Medulla oblongata (tissue), 1 donor: ENCODE measurements at regions not wholly inside any gene's neighbourhood (a gene's known extent, or its start where the extent isn't known, plus 50 kb on each side); places are given as distances from the start of the nearest gene placed in this dataset.
"Not testable (repeated sequence)": the region's sequence is repeated elsewhere in the genome, so short reads cannot be mapped to it uniquely, and the experiment has no call there.

Experiments used
- DNase-seq: peaks from one replicate; pipeline ENCODE4 v3.0.0-alpha.2; 2015; ENCODE audit errors: extremely low spot score

GRCh38 chr4:26044983-26045382, 131.0 kb downstream of the SMIM20 start:
- DNase-seq = no peak

- no peak for DNase-seq
Measured at GRCh38 chr4:26047795-26048194, 133.8 kb downstream of the SMIM20 start.

- DNase-seq = peak; percentile 17
Measured at GRCh38 chr4:26048378-26048882, 134.4 kb downstream of the SMIM20 start.

GRCh38 chr4:26048950-26049349, 134.9 kb downstream of the SMIM20 start:
- DNase-seq = no peak

- no peak for DNase-seq
Measured at GRCh38 chr4:26049447-26049846, 135.4 kb downstream of the SMIM20 start.

- peak; percentile 68 for DNase-seq
Measured at GRCh38 chr4:26050212-26050643, 136.2 kb downstream of the SMIM20 start.

- no peak for DNase-seq
Measured at GRCh38 chr4:26050671-26051070, 136.7 kb downstream of the SMIM20 start.

- DNase-seq = no peak
Measured at GRCh38 chr4:26051240-26051639, 137.2 kb downstream of the SMIM20 start.

- DNase-seq = no peak
Measured at GRCh38 chr4:26052663-26053541, 138.9 kb downstream of the SMIM20 start.

GRCh38 chr4:26053761-26054160, 139.7 kb downstream of the SMIM20 start:
- DNase-seq = no peak

GRCh38 chr4:26055855-26056254, 141.8 kb downstream of the SMIM20 start:
- DNase-seq = no peak

GRCh38 chr4:26056406-26056805, 142.4 kb downstream of the SMIM20 start:
- DNase-seq = no peak

GRCh38 chr4:26057839-26058238, 143.8 kb downstream of the SMIM20 start:
- DNase-seq = not testable (repeated sequence)

- no peak for DNase-seq
Measured at GRCh38 chr4:26058537-26058936, 144.5 kb downstream of the SMIM20 start.

GRCh38 chr4:26059391-26060154, 145.6 kb downstream of the SMIM20 start:
- no peak for DNase-seq

- no peak for DNase-seq
Measured at GRCh38 chr4:26060286-26060685, 146.3 kb downstream of the SMIM20 start.

- DNase-seq = no peak
Measured at GRCh38 chr4:26061248-26061986, 147.4 kb downstream of the SMIM20 start.

- DNase-seq = no peak
Measured at GRCh38 chr4:26062215-26062614, 148.2 kb downstream of the SMIM20 start.

- not testable (repeated sequence) for DNase-seq
Measured at GRCh38 chr4:26064009-26064408, 150.0 kb downstream of the SMIM20 start.

GRCh38 chr4:26065833-26066232, 151.8 kb downstream of the SMIM20 start:
- DNase-seq = no peak

GRCh38 chr4:26067035-26067434, 153.0 kb downstream of the SMIM20 start:
- no peak for DNase-seq

GRCh38 chr4:26069218-26069617, 155.2 kb downstream of the SMIM20 start:
- no peak for DNase-seq
